Fibroblast of villous mesenchyme (primary cell): ENCODE measurements at regions not wholly inside any gene's neighbourhood (a gene's known extent, or its start where the extent isn't known, plus 50 kb on each side); places are given as distances from the start of the nearest gene placed in this dataset.
"Not testable (repeated sequence)": the region's sequence is repeated elsewhere in the genome, so short reads cannot be mapped to it uniquely, and the experiment has no call there.

Experiments used
- DNase-seq: peaks from one replicate; pipeline ENCODE4 v3.0.0-alpha.2; 2010; ENCODE audit warnings: low read depth
- H3K4me3 ChIP-seq: 2 replicates; pipeline ENCODE4 v1.5.1; 2011; ENCODE audit warnings: low read depth, mild to moderate bottlenecking, low read length
- CTCF ChIP-seq: IDR thresholded peaks from 2 replicates; pipeline ENCODE4 v1.5.1; 2012; ENCODE audit warnings: low read depth, mild to moderate bottlenecking, low read length; ENCODE audit not compliant: insufficient read depth

GRCh38 chr12:31220633-31221550 lies 105.1 kb downstream of the SINHCAF start:
- TF ChIP-seq CTCF: no peak
- peak; percentile 38 for DNase-seq
- no peak overlapping the region for H3K4me3 ChIP-seq

GRCh38 chr12:31221551-31221945 lies 104.4 kb downstream of the SINHCAF start:
- no peak overlapping the region for H3K4me3 ChIP-seq
- no peak for DNase-seq
- no peak for TF ChIP-seq CTCF

GRCh38 chr12:31222620-31223222 lies 103.2 kb downstream of the SINHCAF start:
- H3K4me3 ChIP-seq: no peak overlapping the region
- no peak for DNase-seq
- no peak for TF ChIP-seq CTCF

- DNase-seq, H3K4me3 ChIP-seq: not testable (repeated sequence)
Measured at GRCh38 chr12:31223640-31224039, 102.3 kb downstream of the SINHCAF start.

GRCh38 chr12:31224768-31225448 lies 101.0 kb downstream of the SINHCAF start:
- DNase-seq: no peak
- H3K4me3 ChIP-seq: no peak overlapping the region
- TF ChIP-seq CTCF: no peak

- DNase-seq: no peak
- H3K4me3 ChIP-seq: no peak overlapping the region
- TF ChIP-seq CTCF: no peak
Measured at GRCh38 chr12:31225656-31226535, 100.1 kb downstream of the SINHCAF start.

- H3K4me3 ChIP-seq: no peak overlapping the region
- DNase-seq: no peak
- TF ChIP-seq CTCF: no peak
Measured at GRCh38 chr12:31226639-31227038, 99.3 kb downstream of the SINHCAF start.
